WI38 (cell line): ENCODE measurements at regions not wholly inside any gene's neighbourhood (a gene's known extent, or its start where the extent isn't known, plus 50 kb on each side); places are given as distances from the start of the nearest gene placed in this dataset.

Experiments used
- H3K4me3 ChIP-seq: 2 replicates; pipeline ENCODE4 v1.5.1; 2011; ENCODE audit warnings: low read depth, mild to moderate bottlenecking, control low read depth, low read length
- CTCF ChIP-seq: IDR thresholded peaks from 2 replicates; pipeline ENCODE4 v1.5.1; 2012; ENCODE audit warnings: low read depth, mild to moderate bottlenecking, control low read depth, low read length

- no peak overlapping the region for H3K4me3 ChIP-seq
- no peak for TF ChIP-seq CTCF
Measured at GRCh38 chr20:56840716-56841261, 211.7 kb downstream of the TFAP2C start.

- no peak for TF ChIP-seq CTCF
- H3K4me3 ChIP-seq = no peak overlapping the region
Measured at GRCh38 chr20:56841346-56841908, 212.3 kb downstream of the TFAP2C start.

- TF ChIP-seq CTCF = no peak
- H3K4me3 ChIP-seq = no peak overlapping the region
Measured at GRCh38 chr20:56842056-56842455, 212.9 kb downstream of the TFAP2C start.

- TF ChIP-seq CTCF = no peak
- no peak overlapping the region for H3K4me3 ChIP-seq
Measured at GRCh38 chr20:56843386-56843785, 214.3 kb downstream of the TFAP2C start.

- TF ChIP-seq CTCF = 0 out of 2 replicates have a peak, but pooled peaks have one; percentile 6
- H3K4me3 ChIP-seq = no peak overlapping the region
Measured at GRCh38 chr20:56843817-56844216, 214.7 kb downstream of the TFAP2C start.

GRCh38 chr20:56845546-56846086, 216.5 kb downstream of the TFAP2C start:
- H3K4me3 ChIP-seq = no peak overlapping the region
- no peak for TF ChIP-seq CTCF

- no peak for TF ChIP-seq CTCF
- H3K4me3 ChIP-seq = no peak overlapping the region
Measured at GRCh38 chr20:56848561-56848960, 219.5 kb downstream of the TFAP2C start.
